Left ventricle myocardium superior (tissue), 1 donor: ENCODE measurements at regions not wholly inside any gene's neighbourhood (a gene's known extent, or its start where the extent isn't known, plus 50 kb on each side); places are given as distances from the start of the nearest gene placed in this dataset.

ENCODE experiments used
- ATAC-seq: fragments of 200-7000 bp; cut with Tn5 transposase; one replicate; pipeline ENCODE4 v1.9.1; 2020; ENCODE audit warnings: mild to moderate bottlenecking, moderate library complexity
- DNase-seq: peaks from one replicate; pipeline ENCODE4 v3.0.0-alpha.2; 2020
- intact Hi-C: fragments of 100-400 bp; cut with micrococcal nuclease; formaldehyde crosslinking; loops from one replicate; pipeline ENCODE4 v1.11.0; 2022
- donor health status: DM: no; HTN: yes; CAD: no; lungs with severe emphysema.

- ATAC-seq (no peak), DNase-seq (no peak)
- intact Hi-C loops: no loop called here
Measured at GRCh38 chr5:44454002-44454401, 64.8 kb upstream of the FGF10 start.

- ATAC-seq (no peak), DNase-seq (no peak)
- intact Hi-C loops: no loop called here
Measured at GRCh38 chr5:44446399-44446798, 57.2 kb upstream of the FGF10 start.

- intact Hi-C loops: no loop called here
- ATAC-seq: no peak
- no peak for DNase-seq
Measured at GRCh38 chr5:44443172-44443571, 54.0 kb upstream of the FGF10 start.

DNA sequence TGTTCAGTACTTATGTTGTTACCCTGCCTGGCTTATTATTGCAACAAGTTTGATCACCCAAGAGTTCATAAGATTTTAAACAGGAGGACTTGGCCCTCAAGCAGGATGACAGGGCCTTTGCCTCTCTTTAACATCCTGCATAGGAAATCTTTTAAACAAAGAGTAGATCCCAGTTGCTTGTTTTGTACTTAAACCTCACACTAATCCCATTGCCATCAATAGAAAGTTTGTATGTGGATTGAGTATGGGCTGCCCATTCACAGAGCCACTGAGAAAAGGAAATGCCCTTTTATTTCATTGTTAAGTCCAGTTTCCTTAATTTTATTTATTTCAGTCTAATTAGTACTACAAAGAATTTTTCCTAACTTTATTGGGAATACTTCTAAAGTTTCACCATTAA, 52.2 kb upstream of the FGF10 start:
- intact Hi-C loops: no loop called here
- no peak for ATAC-seq

DNA sequence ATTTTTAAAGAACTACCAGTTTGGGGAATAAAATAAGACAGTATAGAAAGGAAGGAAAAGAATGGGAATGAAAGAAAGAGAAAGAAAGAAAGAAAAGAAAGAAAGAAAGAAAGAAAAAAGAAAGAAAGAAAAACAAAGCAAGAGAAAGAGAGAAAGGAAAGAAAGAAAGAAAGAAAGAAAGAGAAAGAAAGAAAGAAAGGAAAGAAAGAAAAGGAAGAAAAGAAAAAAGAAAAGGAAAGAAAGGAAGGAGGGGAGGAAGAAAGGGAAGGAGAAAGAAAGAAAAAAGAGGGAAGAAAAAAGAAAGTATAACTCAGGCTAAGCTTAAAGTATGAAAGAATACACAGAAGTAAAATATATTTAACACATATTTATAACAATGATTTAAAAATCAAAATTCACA, 51.0 kb upstream of the FGF10 start:
- ATAC-seq: no peak

More for the DNA sequence above, 52.2 kb upstream of the FGF10 start:
- DNase-seq: no peak

More for the DNA sequence above, 51.0 kb upstream of the FGF10 start:
- DNase-seq: no peak
- intact Hi-C loops: no loop called here
